B cell (primary cell): ENCODE measurements at regions not wholly inside any gene's neighbourhood (a gene's known extent, or its start where the extent isn't known, plus 50 kb on each side); places are given as distances from the start of the nearest gene placed in this dataset.
"Not testable (repeated sequence)": the region's sequence is repeated elsewhere in the genome, so short reads cannot be mapped to it uniquely, and the experiment has no call there.

Source experiments
- ATAC-seq: fragments of 200-7000 bp; cut with Tn5 transposase; one replicate; pipeline ENCODE4 v1.10.0; 2021; ENCODE audit warnings: low read depth, mild to moderate bottlenecking, moderate number of reproducible peaks, moderate library complexity
- CTCF ChIA-PET: fragments of 350-600 bp; sonication (Branson Sonifier 250); formaldehyde crosslinking; loops from one replicate; lab custom pipeline; 2021; ENCODE audit warnings: antibody characterized with exemption, inconsistent platforms; lab: Charles Lee
- POLR2A ChIA-PET: fragments of 350-600 bp; sonication (Branson Sonifier 250); formaldehyde crosslinking; loops from one replicate; lab custom pipeline; 2021; ENCODE audit warnings: antibody characterized with exemption; lab: Charles Lee
- DNase-seq: peaks from one replicate; pipeline ENCODE4 v3.0.0; 2013
- H2AFZ ChIP-seq: 2 replicates; pipeline ENCODE4 v1.6.1; 2012; ENCODE audit warnings: mild to moderate bottlenecking, low read depth, low read length; ENCODE audit not compliant: insufficient read depth, poor library complexity, severe bottlenecking
- H3K27ac ChIP-seq, 2 donors: 1 replicate in 1 of 2; 2 replicates in 1 of 2; pipeline ENCODE4 v1.5.1; 2012 to 2013; ENCODE audit warnings: low read length in 2 of 2, mild to moderate bottlenecking in 2 of 2, moderate library complexity in 1 of 2
- H3K27me3 ChIP-seq, 4 experiments: fragments of 200-600 bp in 1 of 4; sonication (generic) in 1 of 4; replicated peaks in 1 of 4; 1 replicate in 2 of 4; 2 replicates in 2 of 4; pipeline versions ENCODE4 v1.6.1 to v1.7.0; 2013 to 2016; ENCODE audit warnings: low read length in 3 of 4, mild to moderate bottlenecking in 2 of 4, mixed read lengths in 1 of 4, moderate library complexity in 1 of 4; ENCODE audit not compliant: insufficient read depth in 4 of 4, control insufficient read depth in 3 of 4; ENCODE audit errors: control extremely low read depth in 1 of 4
- H3K36me3 ChIP-seq, 2 experiments: replicated peaks in 1 of 2; 1 replicate in 1 of 2; 2 replicates in 1 of 2; pipeline versions ENCODE4 v1.6.1 to v1.7.1; 2013; ENCODE audit warnings: low read length in 1 of 2; ENCODE audit not compliant: insufficient read depth in 2 of 2, control insufficient read depth in 1 of 2; ENCODE audit errors: control extremely low read depth in 1 of 2, extremely low read depth in 1 of 2
- H3K4me1 ChIP-seq, 2 donors: fragments of 200-600 bp in 1 of 2; sonication (generic) in 1 of 2; 1 replicate in 1 of 2; 2 replicates in 1 of 2; pipeline versions ENCODE4 v1.5.1 to v1.6.1; 2013 to 2017; ENCODE audit warnings: low read length in 2 of 2; ENCODE audit not compliant: control insufficient read depth in 2 of 2, insufficient read depth in 2 of 2
- H3K4me2 ChIP-seq: replicated peaks from 2 replicates; pipeline ENCODE3; 2012; ENCODE audit warnings: mild to moderate bottlenecking, low read depth, low read length; ENCODE audit not compliant: poor library complexity, severe bottlenecking
- H3K4me3 ChIP-seq, 5 experiments: fragments of 200-600 bp in 1 of 5; sonication (generic) in 1 of 5; 1 replicate in 3 of 5; 2 replicates in 2 of 5; pipeline versions ENCODE4 v1.5.1 to v1.7.0; 2011 to 2016; ENCODE audit warnings: low read length in 4 of 5, mild to moderate bottlenecking in 4 of 5, low read depth in 2 of 5, control low read depth in 1 of 5, moderate library complexity in 1 of 5; ENCODE audit not compliant: insufficient read depth in 1 of 5; ENCODE audit errors: control extremely low read depth in 1 of 5, extremely low read depth in 1 of 5
- H3K79me2 ChIP-seq: fragments of 200-600 bp; sonication (generic); one replicate; pipeline ENCODE4 v1.6.0; 2016; ENCODE audit warnings: low read length; ENCODE audit not compliant: control insufficient read depth, insufficient read depth
- H3K9ac ChIP-seq: fragments of 200-600 bp; sonication (generic); 2 replicates; pipeline ENCODE4 v1.6.1; 2017; ENCODE audit warnings: mild to moderate bottlenecking, low read length, moderate library complexity
- H3K9me3 ChIP-seq, 3 donors: one replicate each; pipeline versions ENCODE4 v1.6.1 to v1.7.1; 2013; ENCODE audit warnings: low read length in 2 of 3; ENCODE audit not compliant: control insufficient read depth in 2 of 3, insufficient read depth in 1 of 3; ENCODE audit errors: control extremely low read depth in 1 of 3
- H4K20me1 ChIP-seq: 2 replicates; pipeline ENCODE4 v1.6.0; 2012; ENCODE audit warnings: mild to moderate bottlenecking, low read length; ENCODE audit not compliant: insufficient read depth, control insufficient read depth, poor library complexity, severe bottlenecking
- H3K27ac Mint-ChIP-seq: one replicate; pipeline ENCODE4 v1.8.0; 2021; ENCODE audit warnings: mixed read lengths
- H3K27me3 Mint-ChIP-seq: one replicate; pipeline ENCODE4 v1.8.0; 2021; ENCODE audit warnings: mixed read lengths
- H3K4me1 Mint-ChIP-seq: one replicate; pipeline ENCODE4 v1.8.0; 2021; ENCODE audit warnings: mixed read lengths
- H3K4me3 Mint-ChIP-seq: one replicate; pipeline ENCODE4 v1.8.0; 2021; ENCODE audit warnings: mixed read lengths
- H3K9me3 Mint-ChIP-seq: one replicate; pipeline ENCODE4 v1.8.0; 2022; ENCODE audit warnings: mixed read lengths; ENCODE audit not compliant: insufficient read depth
- EZH2 ChIP-seq: IDR thresholded peaks from 2 replicates; pipeline ENCODE4 v1.6.1; 2012; ENCODE audit warnings: borderline replicate concordance, low read depth, mild to moderate bottlenecking, moderate library complexity, low read length; ENCODE audit not compliant: insufficient read depth, poor library complexity, severe bottlenecking
- WGBS: methylation state at CpG from one replicate; pipeline ENCODE4 v1.1.5; 2013; ENCODE audit warnings: missing lambda C conversion rate; ENCODE audit not compliant: insufficient coverage; 5-methylcytosine and 5-hydroxymethylcytosine counted together
- intact Hi-C: fragments of 100-400 bp; cut with micrococcal nuclease; formaldehyde crosslinking; loops from one replicate; pipeline ENCODE4 v1.10.0; 2022
- TF ChIP-seq, protein P1 (sequence below): fragments of 200-600 bp; IDR thresholded peaks from one replicate; pipeline ENCODE4 v1.8.0; 2022; ENCODE audit warnings: antibody characterized with exemption, mild to moderate bottlenecking

DNA sequence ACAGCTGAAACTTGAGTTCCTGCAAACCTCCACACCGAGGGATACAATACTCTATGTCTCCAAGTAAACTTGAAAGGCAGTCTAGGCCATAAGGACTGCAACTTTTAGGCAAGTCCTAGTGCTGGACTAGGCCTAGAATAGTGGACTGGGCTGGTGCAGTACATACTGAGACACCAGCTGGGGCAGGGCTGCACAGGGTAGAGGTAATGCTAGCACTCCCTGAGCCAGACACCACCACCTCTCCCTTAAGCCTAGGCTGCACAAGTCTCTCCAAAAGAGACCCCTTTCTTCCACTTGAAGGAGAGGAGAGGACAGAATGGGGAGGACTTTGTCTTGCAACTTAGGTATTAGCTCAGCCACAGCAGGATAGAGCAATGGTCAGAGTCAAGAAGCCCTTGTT lies 65.7 kb upstream of the PTPRK start:
- H3K9me3 ChIP-seq, result peaks cover 0 to 3% (median 0%) of the 10 kb centered on the region in 3 donors
- H3K4me2 ChIP-seq, result no peak overlapping the region
- no peaks in the 10 kb centered on the region for H3K4me1 ChIP-seq
- no peak overlapping the region for H2AFZ ChIP-seq
- no peaks in the 10 kb centered on the region for H3K27me3 ChIP-seq
- no peak for ATAC-seq
- no peak overlapping the region for H3K4me3 Mint-ChIP-seq
- H3K36me3 ChIP-seq, result no peaks in the 10 kb centered on the region
- no peaks in the 10 kb centered on the region for H3K27me3 Mint-ChIP-seq
- no peak for DNase-seq
- no peaks in the 10 kb centered on the region for H3K4me1 Mint-ChIP-seq
- H3K79me2 ChIP-seq, result no peaks in the 10 kb centered on the region
- WGBS, result no CpG with 5 or more reads among the region's 1 CpG
- no peak overlapping the region for H3K27ac Mint-ChIP-seq
- no peak overlapping the region for H3K9ac ChIP-seq
- POLR2A ChIA-PET, result no interaction called here
- CTCF ChIA-PET, result no interaction called here
- H4K20me1 ChIP-seq, result no peaks in the 10 kb centered on the region
- H3K9me3 Mint-ChIP-seq, result no peaks in the 10 kb centered on the region
- H3K27ac ChIP-seq, result no peak overlapping the region
- intact Hi-C loops, result no loop called here
- TF ChIP-seq EZH2, result no peak
- TF ChIP-seq, protein P1, sequence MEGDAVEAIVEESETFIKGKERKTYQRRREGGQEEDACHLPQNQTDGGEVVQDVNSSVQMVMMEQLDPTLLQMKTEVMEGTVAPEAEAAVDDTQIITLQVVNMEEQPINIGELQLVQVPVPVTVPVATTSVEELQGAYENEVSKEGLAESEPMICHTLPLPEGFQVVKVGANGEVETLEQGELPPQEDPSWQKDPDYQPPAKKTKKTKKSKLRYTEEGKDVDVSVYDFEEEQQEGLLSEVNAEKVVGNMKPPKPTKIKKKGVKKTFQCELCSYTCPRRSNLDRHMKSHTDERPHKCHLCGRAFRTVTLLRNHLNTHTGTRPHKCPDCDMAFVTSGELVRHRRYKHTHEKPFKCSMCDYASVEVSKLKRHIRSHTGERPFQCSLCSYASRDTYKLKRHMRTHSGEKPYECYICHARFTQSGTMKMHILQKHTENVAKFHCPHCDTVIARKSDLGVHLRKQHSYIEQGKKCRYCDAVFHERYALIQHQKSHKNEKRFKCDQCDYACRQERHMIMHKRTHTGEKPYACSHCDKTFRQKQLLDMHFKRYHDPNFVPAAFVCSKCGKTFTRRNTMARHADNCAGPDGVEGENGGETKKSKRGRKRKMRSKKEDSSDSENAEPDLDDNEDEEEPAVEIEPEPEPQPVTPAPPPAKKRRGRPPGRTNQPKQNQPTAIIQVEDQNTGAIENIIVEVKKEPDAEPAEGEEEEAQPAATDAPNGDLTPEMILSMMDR, result no peak
- no peak overlapping the region for H3K4me3 ChIP-seq

DNA sequence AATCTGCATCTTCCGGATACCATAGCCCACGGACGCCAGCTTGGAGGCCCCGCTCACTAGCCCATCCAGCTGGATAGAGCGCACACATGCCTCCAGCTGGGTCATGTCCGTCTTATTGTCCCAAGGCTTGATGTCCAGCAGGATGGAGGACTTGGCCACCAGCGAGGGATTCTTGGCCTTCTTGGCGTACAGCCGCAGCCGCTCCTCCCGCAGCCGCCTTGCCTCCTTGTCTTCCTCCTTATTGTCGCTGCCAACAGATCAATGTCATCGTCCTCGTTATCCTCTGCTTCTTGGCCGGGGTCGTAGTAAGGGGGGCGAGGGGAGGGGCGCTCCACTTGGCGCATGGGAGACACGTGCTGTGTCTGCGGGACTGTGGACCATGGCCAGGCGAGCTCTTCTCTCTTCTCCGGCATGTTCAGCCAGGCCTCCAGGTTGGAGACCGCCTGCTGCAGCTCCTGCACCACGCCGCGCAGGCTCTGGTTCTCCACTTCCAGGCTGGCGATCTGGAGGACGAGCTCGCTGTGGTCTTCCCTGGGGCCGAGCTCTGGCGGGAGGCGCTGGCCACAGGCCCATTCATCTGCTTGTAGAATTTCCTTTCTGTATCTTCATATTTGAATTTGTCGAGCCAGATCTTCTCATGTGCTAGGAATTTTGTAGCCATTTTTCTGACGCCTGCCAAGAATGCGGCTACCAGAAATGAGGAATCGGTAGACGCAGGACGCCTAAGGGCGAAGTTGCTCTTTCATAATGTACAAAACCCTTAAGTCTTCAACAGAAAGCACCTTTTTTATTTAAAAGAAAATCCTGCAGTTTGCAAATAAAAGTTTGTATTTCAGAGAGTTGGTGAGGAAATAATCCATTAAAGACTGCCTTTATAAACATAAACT lies 60.1 kb upstream of the PTPRK start:
- no peak overlapping the region for H3K27ac ChIP-seq
- no peak overlapping the region for H3K4me3 ChIP-seq
- DNase-seq, result no peak
- no peak overlapping the region for H3K4me2 ChIP-seq
- H3K36me3 ChIP-seq, result no peaks in the 10 kb centered on the region
- ChIA-PET CTCF (no interaction called here), POLR2A (no interaction called here)
- no peaks in the 10 kb centered on the region for H4K20me1 ChIP-seq
- no peak for TF ChIP-seq EZH2
- TF ChIP-seq, protein P1, result no peak
- ATAC-seq, result no peak
- H3K9me3 ChIP-seq, result peaks cover 0 to 5% (median 0%) of the 10 kb centered on the region in 3 donors
- no peak overlapping the region for H3K9ac ChIP-seq
- Mint-ChIP-seq H3K9me3 (no peaks in the 10 kb centered on the region), H3K4me1 (no peaks in the 10 kb centered on the region), H3K27ac (no peak overlapping the region), H3K4me3 (no peak overlapping the region), H3K27me3 (no peaks in the 10 kb centered on the region)
- H3K4me1 ChIP-seq, result no peaks in the 10 kb centered on the region
- H3K27me3 ChIP-seq, result no peaks in the 10 kb centered on the region
- intact Hi-C loops, result no loop called here
- H2AFZ ChIP-seq, result no peak overlapping the region
- no peaks in the 10 kb centered on the region for H3K79me2 ChIP-seq
- 95% methylated on average over 37 of the region's 41 CpGs for WGBS

DNA sequence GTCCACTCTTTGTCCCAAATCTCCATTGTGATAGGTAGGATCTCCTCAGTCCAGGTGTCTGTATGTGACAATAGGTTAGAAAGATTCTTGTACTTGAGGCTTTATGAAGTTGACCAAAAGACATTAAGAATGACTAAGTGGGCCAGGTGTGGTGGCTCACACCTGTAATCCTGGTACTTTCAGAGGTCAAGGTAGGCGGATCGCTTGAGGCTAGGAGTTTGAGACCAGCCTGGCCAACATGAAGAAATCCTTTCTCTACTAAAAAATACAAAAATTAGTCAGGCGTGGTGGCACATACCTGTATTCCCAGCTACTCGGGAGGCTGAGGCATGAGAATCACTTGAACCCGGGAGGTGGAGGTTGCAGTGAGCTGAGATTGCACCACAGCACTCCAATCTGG lies 54.9 kb upstream of the PTPRK start:
- H3K27ac ChIP-seq, H3K9ac ChIP-seq, H2AFZ ChIP-seq, H3K9me3 Mint-ChIP-seq, ATAC-seq, H4K20me1 ChIP-seq, CTCF ChIA-PET, H3K4me2 ChIP-seq, H3K4me3 ChIP-seq, H3K79me2 ChIP-seq, H3K27ac Mint-ChIP-seq, H3K36me3 ChIP-seq, intact Hi-C loops, H3K4me1 Mint-ChIP-seq, POLR2A ChIA-PET, H3K9me3 ChIP-seq, DNase-seq, H3K4me3 Mint-ChIP-seq, H3K27me3 ChIP-seq, H3K27me3 Mint-ChIP-seq, H3K4me1 ChIP-seq: not testable (repeated sequence)
- 90% methylated on average over 3 of the region's 5 CpGs for WGBS
